ENCODE measurements at regions not wholly inside any gene's neighbourhood (a gene's known extent, or its start where the extent isn't known, plus 50 kb on each side); places are given as distances from the start of the nearest gene placed in this dataset.

GRCh38 chr2:59029058-59029457 is 787.9 kb upstream of the FANCL start (continued):
- TF ChIP-seq, protein P1, sequence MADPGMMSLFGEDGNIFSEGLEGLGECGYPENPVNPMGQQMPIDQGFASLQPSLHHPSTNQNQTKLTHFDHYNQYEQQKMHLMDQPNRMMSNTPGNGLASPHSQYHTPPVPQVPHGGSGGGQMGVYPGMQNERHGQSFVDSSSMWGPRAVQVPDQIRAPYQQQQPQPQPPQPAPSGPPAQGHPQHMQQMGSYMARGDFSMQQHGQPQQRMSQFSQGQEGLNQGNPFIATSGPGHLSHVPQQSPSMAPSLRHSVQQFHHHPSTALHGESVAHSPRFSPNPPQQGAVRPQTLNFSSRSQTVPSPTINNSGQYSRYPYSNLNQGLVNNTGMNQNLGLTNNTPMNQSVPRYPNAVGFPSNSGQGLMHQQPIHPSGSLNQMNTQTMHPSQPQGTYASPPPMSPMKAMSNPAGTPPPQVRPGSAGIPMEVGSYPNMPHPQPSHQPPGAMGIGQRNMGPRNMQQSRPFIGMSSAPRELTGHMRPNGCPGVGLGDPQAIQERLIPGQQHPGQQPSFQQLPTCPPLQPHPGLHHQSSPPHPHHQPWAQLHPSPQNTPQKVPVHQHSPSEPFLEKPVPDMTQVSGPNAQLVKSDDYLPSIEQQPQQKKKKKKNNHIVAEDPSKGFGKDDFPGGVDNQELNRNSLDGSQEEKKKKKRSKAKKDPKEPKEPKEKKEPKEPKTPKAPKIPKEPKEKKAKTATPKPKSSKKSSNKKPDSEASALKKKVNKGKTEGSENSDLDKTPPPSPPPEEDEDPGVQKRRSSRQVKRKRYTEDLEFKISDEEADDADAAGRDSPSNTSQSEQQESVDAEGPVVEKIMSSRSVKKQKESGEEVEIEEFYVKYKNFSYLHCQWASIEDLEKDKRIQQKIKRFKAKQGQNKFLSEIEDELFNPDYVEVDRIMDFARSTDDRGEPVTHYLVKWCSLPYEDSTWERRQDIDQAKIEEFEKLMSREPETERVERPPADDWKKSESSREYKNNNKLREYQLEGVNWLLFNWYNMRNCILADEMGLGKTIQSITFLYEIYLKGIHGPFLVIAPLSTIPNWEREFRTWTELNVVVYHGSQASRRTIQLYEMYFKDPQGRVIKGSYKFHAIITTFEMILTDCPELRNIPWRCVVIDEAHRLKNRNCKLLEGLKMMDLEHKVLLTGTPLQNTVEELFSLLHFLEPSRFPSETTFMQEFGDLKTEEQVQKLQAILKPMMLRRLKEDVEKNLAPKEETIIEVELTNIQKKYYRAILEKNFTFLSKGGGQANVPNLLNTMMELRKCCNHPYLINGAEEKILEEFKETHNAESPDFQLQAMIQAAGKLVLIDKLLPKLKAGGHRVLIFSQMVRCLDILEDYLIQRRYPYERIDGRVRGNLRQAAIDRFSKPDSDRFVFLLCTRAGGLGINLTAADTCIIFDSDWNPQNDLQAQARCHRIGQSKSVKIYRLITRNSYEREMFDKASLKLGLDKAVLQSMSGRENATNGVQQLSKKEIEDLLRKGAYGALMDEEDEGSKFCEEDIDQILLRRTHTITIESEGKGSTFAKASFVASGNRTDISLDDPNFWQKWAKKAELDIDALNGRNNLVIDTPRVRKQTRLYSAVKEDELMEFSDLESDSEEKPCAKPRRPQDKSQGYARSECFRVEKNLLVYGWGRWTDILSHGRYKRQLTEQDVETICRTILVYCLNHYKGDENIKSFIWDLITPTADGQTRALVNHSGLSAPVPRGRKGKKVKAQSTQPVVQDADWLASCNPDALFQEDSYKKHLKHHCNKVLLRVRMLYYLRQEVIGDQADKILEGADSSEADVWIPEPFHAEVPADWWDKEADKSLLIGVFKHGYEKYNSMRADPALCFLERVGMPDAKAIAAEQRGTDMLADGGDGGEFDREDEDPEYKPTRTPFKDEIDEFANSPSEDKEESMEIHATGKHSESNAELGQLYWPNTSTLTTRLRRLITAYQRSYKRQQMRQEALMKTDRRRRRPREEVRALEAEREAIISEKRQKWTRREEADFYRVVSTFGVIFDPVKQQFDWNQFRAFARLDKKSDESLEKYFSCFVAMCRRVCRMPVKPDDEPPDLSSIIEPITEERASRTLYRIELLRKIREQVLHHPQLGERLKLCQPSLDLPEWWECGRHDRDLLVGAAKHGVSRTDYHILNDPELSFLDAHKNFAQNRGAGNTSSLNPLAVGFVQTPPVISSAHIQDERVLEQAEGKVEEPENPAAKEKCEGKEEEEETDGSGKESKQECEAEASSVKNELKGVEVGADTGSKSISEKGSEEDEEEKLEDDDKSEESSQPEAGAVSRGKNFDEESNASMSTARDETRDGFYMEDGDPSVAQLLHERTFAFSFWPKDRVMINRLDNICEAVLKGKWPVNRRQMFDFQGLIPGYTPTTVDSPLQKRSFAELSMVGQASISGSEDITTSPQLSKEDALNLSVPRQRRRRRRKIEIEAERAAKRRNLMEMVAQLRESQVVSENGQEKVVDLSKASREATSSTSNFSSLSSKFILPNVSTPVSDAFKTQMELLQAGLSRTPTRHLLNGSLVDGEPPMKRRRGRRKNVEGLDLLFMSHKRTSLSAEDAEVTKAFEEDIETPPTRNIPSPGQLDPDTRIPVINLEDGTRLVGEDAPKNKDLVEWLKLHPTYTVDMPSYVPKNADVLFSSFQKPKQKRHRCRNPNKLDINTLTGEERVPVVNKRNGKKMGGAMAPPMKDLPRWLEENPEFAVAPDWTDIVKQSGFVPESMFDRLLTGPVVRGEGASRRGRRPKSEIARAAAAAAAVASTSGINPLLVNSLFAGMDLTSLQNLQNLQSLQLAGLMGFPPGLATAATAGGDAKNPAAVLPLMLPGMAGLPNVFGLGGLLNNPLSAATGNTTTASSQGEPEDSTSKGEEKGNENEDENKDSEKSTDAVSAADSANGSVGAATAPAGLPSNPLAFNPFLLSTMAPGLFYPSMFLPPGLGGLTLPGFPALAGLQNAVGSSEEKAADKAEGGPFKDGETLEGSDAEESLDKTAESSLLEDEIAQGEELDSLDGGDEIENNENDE (IDR thresholded peaks at IDR 0.05; ENCODE audit: insufficient replicate concordance, low read length) = no peak
- TF ChIP-seq CTCF (IDR thresholded peaks at IDR 0.05; ENCODE audit: control extremely low read depth in 1 of 3, insufficient read depth in 1 of 3, low read depth in 1 of 3, low read length in 3 of 3) = no peak
- no peak for TF ChIP-seq EP300 (IDR thresholded peaks at IDR 0.05; ENCODE audit: borderline replicate concordance in 1 of 2, low read depth in 2 of 2, low read length in 2 of 2)
- no peak for TF ChIP-seq EZH2 (IDR thresholded peaks at IDR 0.05; ENCODE audit: low read depth, low read length, severe bottlenecking)
- TF ChIP-seq YY1 (IDR thresholded peaks at IDR 0.05; ENCODE audit: low read depth, low read length) = no peak
- TF ChIP-seq FOSL1 (IDR thresholded peaks at IDR 0.05; ENCODE audit: insufficient read depth, low read depth, low read length) = no peak
- no peak for TF ChIP-seq BCL11A (IDR thresholded peaks at IDR 0.05; ENCODE audit: low read depth in 2 of 2, low read length in 2 of 2)
